Cardiac fibroblast (primary cell): ENCODE measurements at regions not wholly inside any gene's neighbourhood (a gene's known extent, or its start where the extent isn't known, plus 50 kb on each side); places are given as distances from the start of the nearest gene placed in this dataset.

ENCODE experiments used
- DNase-seq, 2 donors: peaks; one replicate each; pipeline versions ENCODE4 v3.0.0 to v3.0.0-alpha.2; 2010; ENCODE audit warnings: low read depth in 2 of 2
- H3K4me3 ChIP-seq, 2 donors: replicated peaks in 1 of 2; 1 replicate in 1 of 2; 2 replicates in 1 of 2; pipeline ENCODE4 v1.5.1; 2011; ENCODE audit warnings: low read depth in 2 of 2, low read length in 2 of 2, mild to moderate bottlenecking in 2 of 2, moderate library complexity in 1 of 2
- TF ChIP-seq, protein P1 (sequence below): IDR thresholded peaks from one replicate; pipeline ENCODE4 v1.5.1; 2011; ENCODE audit warnings: low read depth, mild to moderate bottlenecking, low read length, inconsistent platforms

DNA sequence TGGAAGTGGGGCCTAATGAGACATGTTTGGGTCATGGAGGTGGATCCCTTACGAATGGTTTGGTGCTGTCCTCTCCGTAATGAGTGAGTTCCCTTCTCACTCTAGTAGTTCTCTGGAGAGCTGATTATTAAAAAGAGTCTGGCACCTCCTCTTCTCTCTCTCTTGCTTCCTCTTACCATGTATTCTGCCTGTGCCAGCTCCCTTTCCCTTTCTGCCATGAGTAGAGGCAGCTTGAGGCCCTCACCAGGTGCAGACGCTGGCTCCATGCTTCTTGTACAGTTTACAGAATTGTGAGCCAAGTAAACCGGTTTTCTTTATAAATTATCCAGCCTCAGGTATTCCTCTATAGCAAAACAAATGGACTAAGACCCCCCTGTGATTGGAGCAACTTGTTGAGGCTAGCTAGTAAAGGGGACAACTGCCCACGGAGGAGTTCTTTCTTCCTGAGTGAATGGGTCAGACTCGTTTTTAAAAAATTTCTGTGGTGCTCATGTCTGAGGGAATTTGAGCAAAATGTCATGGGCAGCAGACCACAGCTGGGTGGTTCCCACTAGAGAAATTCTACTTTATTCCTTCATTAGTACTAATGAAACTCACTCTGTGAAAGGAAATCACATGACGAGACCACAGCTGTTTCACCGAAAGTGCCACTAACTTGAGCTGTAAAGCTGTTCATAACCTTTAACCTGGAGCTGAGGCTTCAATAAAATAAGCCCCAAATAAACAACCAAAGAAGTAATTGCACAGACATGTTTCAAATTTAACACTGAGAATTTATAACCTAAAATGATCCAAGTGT is 210.0 kb downstream of the NFKBIZ start:
- no peak for DNase-seq

DNA sequence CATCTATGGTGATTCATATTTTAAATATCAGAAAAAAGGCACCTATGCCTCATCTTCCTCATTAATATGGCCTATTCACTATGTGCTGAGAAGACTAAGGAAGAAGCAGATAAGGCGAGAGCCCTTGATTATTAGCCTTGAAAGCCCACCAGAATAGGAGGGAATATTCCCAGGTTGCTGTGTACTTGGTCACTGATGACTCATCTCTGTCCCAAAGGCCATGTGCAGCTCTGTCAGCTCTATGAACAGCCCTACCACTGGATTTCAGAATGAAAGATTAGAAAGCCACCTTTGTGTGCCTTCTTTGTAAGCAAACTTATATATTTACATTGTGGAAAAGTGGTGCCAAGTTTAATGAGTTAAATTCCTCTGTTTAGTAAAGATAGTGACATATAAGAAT is 211.5 kb downstream of the NFKBIZ start:
- no peak overlapping the region for H3K4me3 ChIP-seq
- peak in 1 of 2 donors; percentile 37 for DNase-seq
- TF ChIP-seq, protein P1, sequence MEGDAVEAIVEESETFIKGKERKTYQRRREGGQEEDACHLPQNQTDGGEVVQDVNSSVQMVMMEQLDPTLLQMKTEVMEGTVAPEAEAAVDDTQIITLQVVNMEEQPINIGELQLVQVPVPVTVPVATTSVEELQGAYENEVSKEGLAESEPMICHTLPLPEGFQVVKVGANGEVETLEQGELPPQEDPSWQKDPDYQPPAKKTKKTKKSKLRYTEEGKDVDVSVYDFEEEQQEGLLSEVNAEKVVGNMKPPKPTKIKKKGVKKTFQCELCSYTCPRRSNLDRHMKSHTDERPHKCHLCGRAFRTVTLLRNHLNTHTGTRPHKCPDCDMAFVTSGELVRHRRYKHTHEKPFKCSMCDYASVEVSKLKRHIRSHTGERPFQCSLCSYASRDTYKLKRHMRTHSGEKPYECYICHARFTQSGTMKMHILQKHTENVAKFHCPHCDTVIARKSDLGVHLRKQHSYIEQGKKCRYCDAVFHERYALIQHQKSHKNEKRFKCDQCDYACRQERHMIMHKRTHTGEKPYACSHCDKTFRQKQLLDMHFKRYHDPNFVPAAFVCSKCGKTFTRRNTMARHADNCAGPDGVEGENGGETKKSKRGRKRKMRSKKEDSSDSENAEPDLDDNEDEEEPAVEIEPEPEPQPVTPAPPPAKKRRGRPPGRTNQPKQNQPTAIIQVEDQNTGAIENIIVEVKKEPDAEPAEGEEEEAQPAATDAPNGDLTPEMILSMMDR = no peak

More for the DNA sequence above, 210.0 kb downstream of the NFKBIZ start:
- TF ChIP-seq, protein P1 = no peak
- no peak overlapping the region for H3K4me3 ChIP-seq

DNA sequence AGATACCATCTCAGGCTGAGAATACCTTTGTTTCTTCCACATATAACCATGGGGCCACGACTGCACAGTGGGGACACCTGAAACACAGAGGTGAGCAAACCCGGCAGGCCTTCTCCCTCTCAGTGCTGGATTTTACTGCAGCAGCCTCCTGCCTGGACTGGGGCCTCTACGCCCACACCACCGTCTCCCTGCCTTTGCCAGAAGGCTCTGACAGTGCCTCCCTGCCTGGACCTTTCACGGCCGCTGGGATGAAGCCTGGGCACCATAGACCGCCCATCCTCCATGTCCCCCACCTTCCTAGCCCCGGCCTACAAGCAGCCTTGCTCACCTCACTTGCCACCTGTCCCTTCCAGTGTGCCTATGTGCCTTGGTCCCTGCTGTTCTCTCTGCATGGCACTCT is 214.3 kb downstream of the NFKBIZ start:
- H3K4me3 ChIP-seq = no peak overlapping the region
- TF ChIP-seq, protein P1 = no peak
- DNase-seq = no peak

DNA sequence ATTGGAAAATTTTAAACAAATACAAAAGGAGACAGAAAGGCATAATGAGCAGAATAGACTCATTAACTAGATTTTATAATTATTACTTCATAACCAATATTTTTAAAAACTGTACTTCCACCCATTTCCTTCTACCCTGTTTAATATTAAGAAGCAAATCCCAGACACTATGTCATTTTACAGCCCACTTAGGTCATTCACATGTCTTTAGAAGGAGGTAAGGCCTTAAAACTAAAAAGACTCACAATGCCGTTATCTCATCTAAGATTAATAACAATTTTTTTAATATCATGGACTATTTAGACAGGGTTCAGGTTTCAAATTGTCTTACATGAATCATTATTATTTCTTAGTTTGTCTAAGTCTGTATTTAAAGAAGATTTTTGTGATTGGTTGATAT is 217.2 kb downstream of the NFKBIZ start:
- TF ChIP-seq, protein P1 = no peak
- no peak overlapping the region for H3K4me3 ChIP-seq
- DNase-seq = no peak

DNA sequence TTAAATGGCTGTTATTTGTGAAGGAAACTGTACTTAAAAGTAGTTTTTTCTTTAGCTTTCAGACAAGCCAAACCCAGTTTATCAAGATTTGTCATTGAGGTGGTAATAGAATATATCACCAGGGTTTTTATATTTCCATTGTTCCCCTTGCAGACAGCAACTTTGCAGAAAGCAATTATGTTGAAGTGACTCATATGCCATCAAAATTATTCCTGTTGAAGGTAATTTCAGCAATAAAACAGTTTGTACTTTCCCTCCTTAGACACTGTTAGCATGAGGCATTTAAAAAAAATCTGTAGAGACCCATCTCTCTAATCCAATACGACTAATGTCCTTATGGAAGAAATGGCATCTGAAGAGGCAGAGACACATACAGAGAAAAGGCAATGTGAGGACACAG is 219.0 kb downstream of the NFKBIZ start:
- peak in 1 of 2 donors; percentile 34 for DNase-seq
- TF ChIP-seq, protein P1 = no peak
- H3K4me3 ChIP-seq = no peak overlapping the region

DNA sequence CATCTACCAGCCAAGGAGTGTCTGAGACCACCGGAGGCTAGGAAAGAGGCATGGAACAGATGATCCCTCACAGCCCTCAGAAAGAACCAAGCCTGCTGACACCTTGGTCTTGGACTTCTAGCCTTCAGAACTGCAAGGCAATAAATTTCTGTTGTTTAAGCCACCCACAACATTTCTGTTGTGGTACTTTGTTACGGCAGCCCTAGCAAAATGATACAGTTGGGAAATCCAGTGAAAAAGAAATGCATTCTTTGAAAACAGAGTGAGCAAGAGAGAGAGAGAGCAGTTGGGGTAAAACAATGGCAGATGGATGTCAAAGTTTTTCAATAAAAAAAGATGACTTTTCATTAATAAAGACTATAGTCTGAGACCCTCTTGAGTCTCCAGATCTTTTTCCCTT is 219.4 kb downstream of the NFKBIZ start:
- TF ChIP-seq, protein P1 = no peak
- peak in 1 of 2 donors; percentile 27 for DNase-seq
- H3K4me3 ChIP-seq = no peak overlapping the region
